ENCODE measurements at regions not wholly inside any gene's neighbourhood (a gene's known extent, or its start where the extent isn't known, plus 50 kb on each side); places are given as distances from the start of the nearest gene placed in this dataset.

GRCh38 chr5:81914696-81915095, 57.1 kb upstream of the ATG10 start:
- DNase-seq (ENCODE audit: low read depth in 2 of 2), result no peak

GRCh38 chr5:81912933-81913332, 58.9 kb upstream of the ATG10 start:
- DNase-seq (ENCODE audit: low read depth in 2 of 2), result no peak

DNA sequence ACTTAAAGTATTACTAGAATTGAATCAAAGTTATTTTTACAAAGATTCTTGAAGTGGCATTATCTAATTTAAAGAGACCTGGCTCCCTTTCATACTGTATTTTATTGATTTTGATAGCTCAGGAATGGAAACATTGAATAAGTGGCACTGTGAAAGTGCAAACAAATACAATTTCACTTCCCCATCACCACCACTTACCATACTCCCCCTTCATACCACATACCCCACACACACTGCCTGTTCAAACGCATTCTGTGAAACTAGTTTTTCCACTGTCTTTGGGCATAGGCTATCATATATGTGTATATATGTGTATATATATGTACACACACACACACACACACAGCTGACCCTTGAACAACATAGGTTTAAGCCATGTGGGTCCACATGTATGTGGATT, 62.1 kb upstream of the ATG10 start:
- no peak for DNase-seq (ENCODE audit: low read depth in 2 of 2)

DNA sequence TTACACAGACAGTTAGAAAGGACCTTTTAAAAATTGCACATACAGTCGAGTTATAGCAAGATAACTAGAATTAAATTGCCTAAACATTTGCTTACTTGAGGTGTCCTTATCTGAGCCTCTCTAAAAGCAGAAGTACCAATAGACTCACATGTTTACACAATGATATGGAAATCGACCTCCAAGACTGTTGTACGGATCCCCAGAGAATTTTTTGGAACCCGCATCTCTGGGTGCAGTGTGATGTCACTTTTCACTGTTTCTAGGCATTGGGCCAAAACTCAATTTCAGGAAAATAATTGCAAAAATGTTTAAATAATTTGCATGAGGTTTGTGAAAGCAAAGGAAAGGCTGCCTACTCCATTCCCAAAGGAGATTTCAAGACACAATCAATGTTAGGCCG, 63.1 kb upstream of the ATG10 start:
- no peak for DNase-seq (ENCODE audit: low read depth in 2 of 2)

- DNase-seq (ENCODE audit: low read depth in 2 of 2), result no peak
Measured at GRCh38 chr5:81908044-81908443, 63.8 kb upstream of the ATG10 start.

- DNase-seq (ENCODE audit: low read depth in 2 of 2), result no peak
Measured at GRCh38 chr5:81907012-81907635, 64.7 kb upstream of the ATG10 start.

DNA sequence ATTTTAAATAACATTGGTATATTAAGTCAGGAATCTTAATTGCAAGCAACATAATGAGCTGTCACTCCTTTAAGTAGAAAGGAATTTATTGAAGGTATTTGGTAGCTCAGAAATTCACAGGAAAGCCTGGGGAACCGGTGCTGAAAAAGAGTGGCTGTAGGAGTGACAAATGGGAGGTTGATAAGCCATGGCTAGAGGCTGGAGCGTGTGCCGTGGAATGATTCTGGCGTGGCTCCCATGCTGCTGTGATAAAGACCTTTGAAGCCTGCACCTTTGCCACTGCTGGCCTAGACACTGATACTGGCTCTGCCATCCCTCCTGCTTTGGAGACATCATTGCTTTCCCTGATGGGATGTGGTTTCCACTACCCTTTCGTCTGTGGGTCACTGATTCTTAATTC, 65.7 kb upstream of the ATG10 start:
- no peak for DNase-seq (ENCODE audit: low read depth in 2 of 2)

DNA sequence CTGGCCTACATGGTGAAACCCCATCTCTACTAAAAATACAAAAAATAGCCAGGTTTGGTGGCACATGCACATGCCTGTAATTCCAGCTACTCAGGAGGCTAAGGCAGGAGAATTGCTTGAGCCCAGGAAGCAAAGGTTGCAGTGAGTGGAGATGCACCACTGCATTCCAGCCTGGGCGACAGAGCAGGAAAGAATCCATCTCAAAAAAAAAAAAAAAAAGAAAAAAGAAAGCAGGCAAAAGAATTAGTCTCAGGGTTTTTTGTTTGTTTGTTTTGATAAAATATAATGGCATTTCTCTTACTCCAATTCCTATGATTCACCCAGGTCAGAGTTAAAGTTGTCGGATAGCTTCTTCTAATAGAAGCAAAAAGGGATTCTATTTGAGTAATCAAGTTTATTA, 67.0 kb upstream of the ATG10 start:
- DNase-seq (ENCODE audit: low read depth in 2 of 2), result no peak

DNA sequence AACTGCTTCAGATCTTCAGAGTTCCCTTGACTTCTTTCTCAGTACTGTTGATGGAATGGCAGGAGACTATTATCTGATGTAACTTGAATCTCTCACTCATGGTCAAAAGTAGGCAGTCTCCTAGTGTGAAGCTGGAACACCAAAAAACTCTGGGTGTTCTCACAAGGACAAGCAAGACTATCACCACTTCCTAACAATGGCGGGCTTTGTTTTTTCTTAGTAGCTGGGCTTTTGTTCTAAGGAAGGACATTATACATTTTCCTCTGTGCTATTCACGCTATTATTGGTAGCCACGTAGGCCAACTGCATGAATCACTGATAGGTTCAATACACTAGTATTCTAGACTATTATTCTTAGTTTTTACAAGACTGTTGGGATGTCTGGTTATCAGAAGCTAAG, 67.7 kb upstream of the ATG10 start:
- no peak for DNase-seq (ENCODE audit: low read depth in 2 of 2)

DNA sequence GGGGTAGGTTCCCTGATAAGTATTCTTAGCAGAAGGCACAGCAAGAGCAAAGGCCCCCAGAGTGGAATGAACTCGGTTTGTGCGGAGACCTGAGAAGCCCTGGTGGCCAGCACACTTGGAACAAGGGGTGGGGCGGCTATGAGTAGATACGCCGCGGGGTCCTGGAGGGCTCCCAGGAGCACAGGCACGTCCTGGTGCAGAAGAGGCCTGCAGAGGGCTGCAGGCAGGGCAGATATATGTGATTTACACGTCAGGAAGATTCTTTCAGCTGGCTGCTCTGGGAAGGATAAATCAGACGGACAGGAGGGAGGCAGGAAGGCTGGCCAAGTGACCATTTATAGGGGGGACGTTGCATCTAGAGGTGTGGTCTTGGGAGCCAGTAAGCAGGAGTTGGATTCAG, 70.2 kb upstream of the ATG10 start:
- DNase-seq (ENCODE audit: low read depth in 2 of 2), result no peak

DNA sequence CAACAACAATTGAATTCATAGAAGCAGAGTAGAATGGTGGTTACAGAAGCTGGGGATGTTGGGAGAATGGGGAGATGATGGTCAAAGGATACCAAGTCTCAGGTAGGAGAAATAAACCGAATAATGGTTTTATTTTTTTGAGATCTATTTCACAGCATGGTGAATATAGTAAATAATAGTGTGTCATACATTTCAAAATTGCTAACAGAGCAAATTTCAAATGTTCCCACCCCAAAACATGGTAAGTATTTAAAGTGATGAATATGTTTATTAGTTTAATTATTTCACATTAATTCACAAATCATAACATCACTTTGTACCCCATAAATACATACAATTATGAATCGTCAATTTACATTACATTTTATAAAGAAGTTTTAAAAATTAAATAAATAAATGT, 72.7 kb upstream of the ATG10 start:
- no peak for DNase-seq (ENCODE audit: low read depth in 2 of 2)

- DNase-seq (ENCODE audit: low read depth in 2 of 2), result no peak
Measured at GRCh38 chr5:81898403-81898802, 73.4 kb upstream of the ATG10 start.

DNA sequence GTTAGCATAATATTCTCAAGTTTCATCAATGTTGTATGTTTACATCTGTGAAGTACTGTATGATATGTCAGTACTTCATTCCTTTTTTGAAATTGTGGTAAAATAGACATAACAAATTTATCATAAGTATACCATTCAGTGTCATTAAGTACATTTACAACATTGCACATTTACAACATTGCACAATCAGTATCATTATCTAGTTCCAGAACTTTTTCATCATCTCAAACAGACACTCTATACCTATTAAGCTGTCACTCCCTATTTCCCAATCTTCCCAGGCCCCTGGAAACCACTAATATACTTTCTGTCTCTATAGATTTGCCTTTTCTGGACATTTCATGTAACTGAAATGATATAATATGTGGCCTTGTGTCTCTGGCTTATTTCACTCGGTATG, 75.1 kb upstream of the ATG10 start:
- no peak for DNase-seq (ENCODE audit: low read depth in 2 of 2)

- no peak for DNase-seq (ENCODE audit: low read depth in 2 of 2)
Measured at GRCh38 chr5:81895307-81895706, 76.5 kb upstream of the ATG10 start.

DNA sequence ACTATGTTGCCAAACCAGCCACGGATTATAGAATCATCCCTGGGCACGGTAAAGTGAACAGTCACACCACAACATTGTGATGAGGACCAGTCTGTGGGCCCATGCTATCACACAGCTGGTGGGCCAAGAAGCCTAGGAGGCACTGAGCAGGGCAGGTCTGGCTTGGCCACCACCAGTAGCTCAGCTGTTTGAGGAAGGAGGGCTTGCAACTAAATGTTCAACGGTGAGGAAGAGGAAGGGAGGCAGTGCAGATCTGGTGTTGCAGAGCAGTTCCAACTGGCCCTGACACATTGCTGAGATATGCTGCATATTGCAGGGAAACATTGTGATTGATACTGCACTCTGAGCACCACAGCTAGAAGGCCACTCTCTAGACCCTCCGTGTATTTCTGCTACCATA, 77.9 kb upstream of the ATG10 start:
- no peak for DNase-seq (ENCODE audit: low read depth in 2 of 2)

GRCh38 chr5:81884871-81885270, 87.0 kb upstream of the ATG10 start:
- DNase-seq (ENCODE audit: low read depth in 2 of 2), result no peak

- no peak for DNase-seq (ENCODE audit: low read depth in 2 of 2)
Measured at GRCh38 chr5:81883371-81883770, 88.5 kb upstream of the ATG10 start.

GRCh38 chr5:81881595-81881994, 90.2 kb upstream of the ATG10 start:
- DNase-seq (ENCODE audit: low read depth in 2 of 2), result no peak

- DNase-seq (ENCODE audit: low read depth in 2 of 2), result no peak
Measured at GRCh38 chr5:81879936-81880335, 91.9 kb upstream of the ATG10 start.

DNA sequence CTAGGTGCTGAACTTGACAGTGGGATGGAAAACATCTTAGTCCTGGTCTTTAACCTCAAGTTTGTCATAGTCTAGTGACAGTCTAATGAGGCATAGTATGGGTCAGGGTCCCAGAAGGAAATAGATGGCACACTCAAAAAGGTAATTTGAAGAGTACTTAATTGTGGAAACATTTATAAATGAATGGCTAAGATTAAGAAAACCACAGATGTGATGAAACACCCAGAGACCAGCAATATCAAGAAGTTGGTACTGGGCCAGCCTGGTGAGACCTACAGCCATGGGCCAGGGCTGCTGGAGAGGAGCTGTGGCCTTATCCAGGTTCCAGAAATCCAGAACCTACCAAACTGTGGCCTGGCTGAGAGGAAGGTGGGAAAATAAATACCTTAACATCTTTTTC, 93.5 kb upstream of the ATG10 start:
- no peak for DNase-seq (ENCODE audit: low read depth in 2 of 2)

DNA sequence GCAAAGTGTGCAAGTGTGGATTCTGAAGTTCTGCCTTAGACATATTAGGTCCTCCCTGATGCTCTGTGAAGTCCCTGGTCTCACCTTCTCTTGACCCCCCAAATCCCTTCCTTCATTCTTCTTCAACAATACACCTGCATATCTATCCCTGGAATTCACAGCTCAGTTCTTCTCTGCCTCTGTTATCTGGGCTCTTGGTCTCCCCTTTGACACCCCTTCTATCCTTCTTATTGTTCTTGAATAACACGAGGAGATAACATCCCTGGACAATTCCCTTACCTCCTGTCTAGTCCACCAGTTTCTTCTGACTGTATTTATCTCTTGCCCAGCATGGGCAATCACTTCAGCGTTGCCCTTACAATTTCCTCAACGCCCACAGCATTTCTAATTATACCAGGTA, 104.8 kb upstream of the ATG10 start:
- no peak for DNase-seq (ENCODE audit: low read depth in 2 of 2)

GRCh38 chr5:81860778-81861177, 109.9 kb upstream of the SSBP2 start:
- DNase-seq (ENCODE audit: low read depth in 2 of 2), result no peak

GRCh38 chr5:81859624-81860023, 108.7 kb upstream of the SSBP2 start:
- DNase-seq (ENCODE audit: low read depth in 2 of 2), result no peak

All from stimulated activated CD4-positive, alpha-beta T cell treated with anti-CD3 and anti-CD28 coated beads, Interleukin-15, amount 100 ng/mL, for 48 hours (primary cell).